ENCODE measurements at regions not wholly inside any gene's neighbourhood (a gene's known extent, or its start where the extent isn't known, plus 50 kb on each side); places are given as distances from the start of the nearest gene placed in this dataset.

DNA sequence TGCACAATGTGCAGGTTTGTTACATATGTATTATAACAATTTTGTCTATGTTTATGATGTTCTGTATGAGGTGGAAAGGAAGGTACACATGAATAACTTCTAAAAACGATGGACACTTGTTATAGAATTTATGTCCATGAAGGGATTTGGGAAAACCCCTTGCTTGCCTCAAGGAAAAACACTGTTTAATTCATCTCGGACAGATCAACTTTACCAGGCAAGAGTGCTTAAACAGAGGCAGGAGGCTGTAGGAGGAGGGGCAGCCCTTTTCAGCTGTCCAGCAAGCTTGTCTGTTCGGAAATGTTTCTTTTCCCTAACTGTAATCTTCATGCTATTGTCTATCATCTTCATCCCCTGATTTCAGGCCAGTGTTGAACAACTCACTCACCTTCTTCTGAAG, 200.9 kb downstream of the CDC14C start:
- intact Hi-C loops (cut with micrococcal nuclease), result no loop called here
- peaks cover 10 to 30% of the 10 kb centered on the region in 2 experiments; a peak in 2 of 4 replicates for H3K9me3 ChIP-seq (ENCODE audit: control insufficient read depth in 1 of 2, insufficient read depth in 1 of 2, low read depth in 1 of 2, low read length in 2 of 2)
- ChIA-PET CTCF (no interaction called here), RAD21 (ENCODE audit: low non-redundant PET in 1 of 2, low total read pairs in 2 of 2, uncharacterized antibody in 2 of 2, unreplicated experiment in 2 of 2) (no interaction called here), POLR2A (no interaction called here)
- no peak overlapping the region for H3K4me2 ChIP-seq (ENCODE audit: low read length)
- TF ChIP-seq SRF (IDR thresholded peaks at IDR 0.05; ENCODE audit: low read depth) (no peak), REST (IDR thresholded peaks at IDR 0.05; ENCODE audit: low read depth) (no peak), JUND (IDR thresholded peaks at IDR 0.05) (no peak), RAD21 (IDR thresholded peaks at IDR 0.05; ENCODE audit: low read depth) (no peak), YY1 (IDR thresholded peaks at IDR 0.05; ENCODE audit: extremely low read depth, insufficient replicate concordance, low read depth, low read length) (no peak), EGR1 (IDR thresholded peaks at IDR 0.05; ENCODE audit: low read depth) (no peak), EZH2 (IDR thresholded peaks at IDR 0.05) (no peak), CBX3 (IDR thresholded peaks at IDR 0.05; ENCODE audit: low read depth) (no peak), CEBPB (IDR thresholded peaks at IDR 0.05; ENCODE audit: low read depth) (no peak), TCF7L2 (IDR thresholded peaks at IDR 0.05; ENCODE audit: borderline replicate concordance, extremely low read depth, insufficient read depth, insufficient read length) (no peak)
- TF ChIP-seq, protein P1, sequence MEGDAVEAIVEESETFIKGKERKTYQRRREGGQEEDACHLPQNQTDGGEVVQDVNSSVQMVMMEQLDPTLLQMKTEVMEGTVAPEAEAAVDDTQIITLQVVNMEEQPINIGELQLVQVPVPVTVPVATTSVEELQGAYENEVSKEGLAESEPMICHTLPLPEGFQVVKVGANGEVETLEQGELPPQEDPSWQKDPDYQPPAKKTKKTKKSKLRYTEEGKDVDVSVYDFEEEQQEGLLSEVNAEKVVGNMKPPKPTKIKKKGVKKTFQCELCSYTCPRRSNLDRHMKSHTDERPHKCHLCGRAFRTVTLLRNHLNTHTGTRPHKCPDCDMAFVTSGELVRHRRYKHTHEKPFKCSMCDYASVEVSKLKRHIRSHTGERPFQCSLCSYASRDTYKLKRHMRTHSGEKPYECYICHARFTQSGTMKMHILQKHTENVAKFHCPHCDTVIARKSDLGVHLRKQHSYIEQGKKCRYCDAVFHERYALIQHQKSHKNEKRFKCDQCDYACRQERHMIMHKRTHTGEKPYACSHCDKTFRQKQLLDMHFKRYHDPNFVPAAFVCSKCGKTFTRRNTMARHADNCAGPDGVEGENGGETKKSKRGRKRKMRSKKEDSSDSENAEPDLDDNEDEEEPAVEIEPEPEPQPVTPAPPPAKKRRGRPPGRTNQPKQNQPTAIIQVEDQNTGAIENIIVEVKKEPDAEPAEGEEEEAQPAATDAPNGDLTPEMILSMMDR (IDR thresholded peaks at IDR 0.05 in 2 of 3, conservative IDR thresholded peaks at IDR 0.05 in 1 of 3; ENCODE audit: borderline replicate concordance in 1 of 3, insufficient read depth in 1 of 3, low read depth in 2 of 3, low read length in 2 of 3), result no peak
- no peak overlapping the region for H3K27ac ChIP-seq (ENCODE audit: low read depth, low read length)
- BruUV-seq (replicated peaks), result no TSS peak
- H3K9ac ChIP-seq (ENCODE audit: low read length), result no peak overlapping the region
- H3K36me3 ChIP-seq (ENCODE audit: control insufficient read depth in 1 of 2, insufficient read depth in 2 of 2, low read length in 2 of 2), result no peaks in the 10 kb centered on the region
- no peaks in the 10 kb centered on the region for H3K27me3 ChIP-seq (ENCODE audit: insufficient read depth, low read length)
- H3K9me2 ChIP-seq (ENCODE audit: insufficient read depth), result no peaks in the 10 kb centered on the region
- no peak overlapping the region for H2AFZ ChIP-seq (ENCODE audit: low read depth, low read length, poor library complexity, severe bottlenecking)
- H4K20me1 ChIP-seq (ENCODE audit: insufficient read depth), result no peaks in the 10 kb centered on the region
- DNase-seq (ENCODE audit: low read depth, low spot score), result no peak
- no peak for ATAC-seq
- no peak overlapping the region for H3K4me3 ChIP-seq (replicated peaks in 1 of 2; ENCODE audit: low read depth in 1 of 2, low read length in 2 of 2)
- H3K79me2 ChIP-seq (ENCODE audit: insufficient read depth, low read length), result no peaks in the 10 kb centered on the region
- H3K4me1 ChIP-seq (ENCODE audit: control insufficient read depth in 1 of 2, insufficient read depth in 2 of 2, low read length in 2 of 2), result no peaks in the 10 kb centered on the region
